Neural progenitor cell (in vitro differentiated cells): ENCODE measurements at regions not wholly inside any gene's neighbourhood (a gene's known extent, or its start where the extent isn't known, plus 50 kb on each side); places are given as distances from the start of the nearest gene placed in this dataset.
"Not testable (repeated sequence)": the region's sequence is repeated elsewhere in the genome, so short reads cannot be mapped to it uniquely, and the experiment has no call there.

ENCODE experiments used
- DNase-seq: peaks from one replicate; pipeline ENCODE4 v3.0.0-alpha.2; 2016; ENCODE audit warnings: low spot score
- H2AFZ ChIP-seq: fragments of 200-600 bp; sonication (generic); replicated peaks from 2 replicates; pipeline ENCODE4 v1.6.1; 2016; ENCODE audit warnings: antibody characterized with exemption
- H3F3A ChIP-seq: fragments of 200-600 bp; sonication (generic); 2 replicates; pipeline ENCODE4 v1.6.1; 2016; ENCODE audit warnings: antibody characterized with exemption, low read depth
- H3K27ac ChIP-seq: fragments of 200-600 bp; sonication (generic); 2 replicates; pipeline ENCODE4 v1.5.1; 2016; ENCODE audit warnings: mild to moderate bottlenecking
- H3K27me3 ChIP-seq: fragments of 200-600 bp; sonication (generic); 2 replicates; pipeline ENCODE4 v1.6.1; 2016; ENCODE audit warnings: mild to moderate bottlenecking, moderate library complexity
- H3K36me3 ChIP-seq: fragments of 200-600 bp; sonication (generic); 2 replicates; pipeline ENCODE4 v1.5.1; 2016
- H3K4me1 ChIP-seq: fragments of 200-600 bp; sonication (generic); 2 replicates; pipeline ENCODE4 v1.6.1; 2016; ENCODE audit warnings: mixed run types
- H3K4me2 ChIP-seq: fragments of 200-600 bp; sonication (generic); 2 replicates; pipeline ENCODE4 v1.6.1; 2016
- H3K4me3 ChIP-seq: fragments of 200-600 bp; sonication (generic); 2 replicates; pipeline ENCODE4 v1.5.1; 2016
- H3K79me2 ChIP-seq: fragments of 200-600 bp; sonication (generic); 2 replicates; pipeline ENCODE4 v1.6.1; 2016; ENCODE audit warnings: low read depth
- H3K9ac ChIP-seq: fragments of 200-600 bp; sonication (generic); 2 replicates; pipeline ENCODE4 v1.6.1; 2016
- H3K9me3 ChIP-seq: fragments of 200-600 bp; sonication (generic); 2 replicates; pipeline ENCODE4 v1.5.1; 2016; ENCODE audit warnings: low read depth
- H4K20me1 ChIP-seq: fragments of 200-600 bp; sonication (generic); 2 replicates; pipeline ENCODE4 v1.6.1; 2016; ENCODE audit warnings: low read depth
- H3K27ac Mint-ChIP-seq: 3 replicates; pipeline ENCODE4 v1.8.0; 2021; ENCODE audit warnings: mixed read lengths
- H3K27me3 Mint-ChIP-seq: 2 replicates; pipeline ENCODE4 v1.8.0; 2022; ENCODE audit warnings: low read depth, mild to moderate bottlenecking, inconsistent platforms, moderate library complexity, mixed read lengths; ENCODE audit not compliant: insufficient read depth
- H3K36me3 Mint-ChIP-seq: 3 replicates; pipeline ENCODE4 v1.8.0; 2021; ENCODE audit warnings: mixed read lengths
- H3K4me1 Mint-ChIP-seq: 3 replicates; pipeline ENCODE4 v1.8.0; 2021; ENCODE audit warnings: mixed read lengths
- H3K4me3 Mint-ChIP-seq: 3 replicates; pipeline ENCODE4 v1.8.0; 2021; ENCODE audit warnings: mild to moderate bottlenecking, moderate library complexity, mixed read lengths
- H3K9me3 Mint-ChIP-seq: 3 replicates; pipeline ENCODE4 v1.8.0; 2020; ENCODE audit warnings: mixed read lengths
- EZH2 ChIP-seq: fragments of 200-600 bp; sonication (generic); IDR thresholded peaks from 2 replicates; pipeline ENCODE4 v1.6.1; 2017; ENCODE audit warnings: antibody characterized with exemption, mild to moderate bottlenecking, moderate library complexity
- EZH2phosphoT487 ChIP-seq: fragments of 200-600 bp; sonication (generic); IDR thresholded peaks from 2 replicates; pipeline ENCODE4 v1.6.1; 2017; ENCODE audit warnings: antibody characterized with exemption
- TF ChIP-seq, protein P1 (sequence below): fragments of 200-600 bp; sonication (generic); IDR thresholded peaks from 2 replicates; pipeline ENCODE4 v1.5.1; 2017; ENCODE audit warnings: antibody characterized with exemption, mild to moderate bottlenecking

DNA sequence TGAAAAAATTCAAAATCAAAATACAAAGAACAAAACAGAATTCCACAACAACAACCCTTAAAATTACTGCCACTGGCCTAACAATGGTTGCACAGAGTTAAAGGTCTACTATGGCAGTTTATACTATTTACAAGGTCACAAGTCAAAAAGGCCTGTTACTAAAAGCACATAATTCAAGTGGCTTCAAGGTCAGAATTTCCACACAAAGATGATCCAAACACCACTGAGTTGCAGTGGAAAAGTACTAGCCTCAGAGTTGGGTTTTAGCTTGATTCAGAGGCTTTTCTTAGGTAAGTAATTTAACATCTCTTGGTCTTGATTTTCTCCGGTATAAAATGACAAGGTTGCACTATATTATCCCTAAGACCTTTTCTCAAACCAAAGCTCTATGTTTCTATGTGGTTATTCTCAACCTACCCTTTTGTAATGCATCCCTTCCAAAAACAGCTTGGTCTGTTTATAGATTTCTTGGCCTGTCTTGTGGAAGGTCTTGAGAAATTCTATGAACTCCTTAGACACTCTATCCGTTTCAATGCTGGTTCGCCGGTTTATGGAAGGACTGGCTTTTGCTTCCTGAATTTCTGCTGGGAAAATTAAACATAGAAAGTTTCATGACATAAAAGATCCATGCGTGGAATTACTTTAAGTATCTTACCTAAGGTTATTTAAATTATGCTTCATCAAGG, 69.5 kb downstream of the MDH2 start:
- H3K36me3 Mint-ChIP-seq, H3K9ac ChIP-seq, H3K4me3 Mint-ChIP-seq, H3K27me3 ChIP-seq, H4K20me1 ChIP-seq, H3K27ac ChIP-seq, H3K4me3 ChIP-seq, H3K9me3 Mint-ChIP-seq, H3K27me3 Mint-ChIP-seq, H3K4me2 ChIP-seq, H3F3A ChIP-seq, H3K27ac Mint-ChIP-seq, H3K4me1 Mint-ChIP-seq, H3K79me2 ChIP-seq, H3K36me3 ChIP-seq, H3K9me3 ChIP-seq, DNase-seq, H2AFZ ChIP-seq: not testable (repeated sequence)
- peaks cover 10% of the 10 kb centered on the region for H3K4me1 ChIP-seq

DNA sequence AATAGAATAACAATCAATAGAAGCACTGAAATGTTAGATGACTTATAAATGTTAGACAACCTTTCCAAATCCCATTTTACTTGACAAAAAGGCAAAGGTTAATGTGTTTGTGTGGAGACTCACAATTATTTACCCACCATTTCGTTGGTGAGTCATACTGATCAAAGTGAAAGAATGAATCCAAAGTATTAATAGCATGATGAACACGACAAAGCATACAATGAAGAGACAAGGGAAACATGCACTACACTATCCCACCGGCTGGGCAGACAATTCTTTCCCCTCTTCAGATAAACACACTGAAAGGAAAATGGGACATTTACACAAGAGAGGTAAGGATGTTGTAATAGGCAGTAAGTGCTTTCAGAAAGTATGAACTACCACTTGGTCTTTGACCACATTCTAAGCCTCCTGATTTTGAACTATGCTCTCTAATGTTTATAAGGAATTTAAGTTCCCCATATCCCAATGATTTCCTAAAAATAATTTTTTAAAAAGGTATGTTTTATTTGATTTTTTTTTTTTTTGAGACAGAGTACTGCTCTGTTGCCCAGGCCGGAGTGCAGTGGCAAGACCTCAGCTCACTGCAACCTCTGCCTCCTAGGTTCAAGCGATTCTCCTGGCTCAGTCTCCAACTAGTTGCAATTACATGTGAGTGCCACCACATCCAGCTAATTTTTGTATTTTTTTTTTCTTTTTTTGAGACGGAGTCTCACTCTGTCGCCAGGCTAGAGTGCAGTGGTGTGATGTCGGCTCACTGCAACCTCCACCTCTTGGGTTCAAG, 70.5 kb downstream of the MDH2 start:
- H3K27me3 ChIP-seq, H3K27ac ChIP-seq, H3K4me1 Mint-ChIP-seq, H3K27ac Mint-ChIP-seq, H3K36me3 ChIP-seq, H3K36me3 Mint-ChIP-seq, H2AFZ ChIP-seq, DNase-seq, H3K9me3 Mint-ChIP-seq, H3K79me2 ChIP-seq, H3K9me3 ChIP-seq, H3F3A ChIP-seq, H3K4me3 ChIP-seq, H3K4me3 Mint-ChIP-seq, H3K4me2 ChIP-seq, H4K20me1 ChIP-seq, H3K27me3 Mint-ChIP-seq, H3K9ac ChIP-seq: not testable (repeated sequence)
- H3K4me1 ChIP-seq: peaks cover 10% of the 10 kb centered on the region

DNA sequence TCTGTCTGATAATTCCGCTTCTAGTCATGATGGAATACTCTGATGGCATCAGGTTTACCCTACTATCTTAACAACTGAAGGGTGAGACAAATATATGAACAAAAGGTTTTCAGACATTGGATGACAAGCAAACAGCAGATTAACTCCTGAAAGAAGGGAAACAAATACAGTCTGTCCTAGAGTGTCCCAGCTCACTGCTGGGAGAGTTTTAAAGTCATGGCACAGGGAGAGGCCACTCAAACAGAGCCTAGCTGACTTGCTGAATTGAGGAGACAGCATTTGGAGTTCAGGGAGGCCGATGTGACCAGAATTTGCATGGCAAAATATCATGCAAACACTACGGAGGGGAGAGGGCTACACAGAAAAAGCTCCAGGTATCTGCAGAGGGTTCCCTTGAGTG, 73.1 kb downstream of the MDH2 start:
- peak overlapping the region; percentile 8 for H3K4me3 ChIP-seq
- Mint-ChIP-seq H3K9me3 (no peaks in the 10 kb centered on the region), H3K36me3 (no peaks in the 10 kb centered on the region)

DNA sequence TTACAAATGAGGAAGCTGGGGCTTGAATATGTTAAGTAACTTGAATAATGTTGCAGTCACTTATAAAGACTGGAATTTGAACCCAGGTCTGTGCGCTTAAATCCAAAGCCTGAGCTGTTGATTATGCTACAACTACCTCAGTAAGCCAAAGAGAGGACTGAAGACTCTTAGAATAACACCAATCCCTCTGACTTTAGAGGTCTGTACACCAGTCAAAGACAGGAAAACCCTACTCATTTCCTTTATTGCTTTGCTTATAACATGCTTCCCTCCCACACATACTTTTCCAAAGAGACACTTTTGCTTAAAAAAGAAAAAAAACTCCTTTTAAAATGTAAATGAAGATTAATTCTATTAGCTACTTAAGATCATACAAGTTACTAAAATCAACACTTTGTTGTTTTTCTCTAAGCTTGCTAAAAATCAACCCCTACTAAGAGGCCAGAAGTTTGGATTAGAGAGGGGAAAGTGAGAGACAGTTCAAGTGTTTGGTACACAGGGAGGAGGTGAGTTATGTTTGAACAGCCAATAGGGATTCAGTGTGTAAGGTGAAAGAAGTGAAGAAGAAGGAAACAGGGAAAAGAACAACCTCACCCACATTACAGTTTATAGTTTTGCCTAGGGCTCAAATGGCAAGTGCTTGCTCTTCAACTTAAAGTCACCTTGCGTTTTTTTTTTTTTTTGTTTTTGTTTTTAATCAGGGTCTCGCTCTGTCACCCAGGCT, 74.8 kb downstream of the MDH2 start:
- no peaks in the 10 kb centered on the region for H3K36me3 ChIP-seq
- Mint-ChIP-seq H3K4me3 (no peak overlapping the region), H3K27ac (no peak overlapping the region), H3K36me3 (no peaks in the 10 kb centered on the region), H3K9me3 (no peaks in the 10 kb centered on the region), H3K4me1 (peaks cover 4% of the 10 kb centered on the region), H3K27me3 (no peaks in the 10 kb centered on the region)
- H3K4me1 ChIP-seq: peaks cover 10% of the 10 kb centered on the region
- H4K20me1 ChIP-seq: no peaks in the 10 kb centered on the region
- no peaks in the 10 kb centered on the region for H3K79me2 ChIP-seq
- DNase-seq: no peak
- H3K4me2 ChIP-seq: no peak overlapping the region
- TF ChIP-seq EZH2: no peak
- TF ChIP-seq EZH2phosphoT487: no peak
- TF ChIP-seq, protein P1, sequence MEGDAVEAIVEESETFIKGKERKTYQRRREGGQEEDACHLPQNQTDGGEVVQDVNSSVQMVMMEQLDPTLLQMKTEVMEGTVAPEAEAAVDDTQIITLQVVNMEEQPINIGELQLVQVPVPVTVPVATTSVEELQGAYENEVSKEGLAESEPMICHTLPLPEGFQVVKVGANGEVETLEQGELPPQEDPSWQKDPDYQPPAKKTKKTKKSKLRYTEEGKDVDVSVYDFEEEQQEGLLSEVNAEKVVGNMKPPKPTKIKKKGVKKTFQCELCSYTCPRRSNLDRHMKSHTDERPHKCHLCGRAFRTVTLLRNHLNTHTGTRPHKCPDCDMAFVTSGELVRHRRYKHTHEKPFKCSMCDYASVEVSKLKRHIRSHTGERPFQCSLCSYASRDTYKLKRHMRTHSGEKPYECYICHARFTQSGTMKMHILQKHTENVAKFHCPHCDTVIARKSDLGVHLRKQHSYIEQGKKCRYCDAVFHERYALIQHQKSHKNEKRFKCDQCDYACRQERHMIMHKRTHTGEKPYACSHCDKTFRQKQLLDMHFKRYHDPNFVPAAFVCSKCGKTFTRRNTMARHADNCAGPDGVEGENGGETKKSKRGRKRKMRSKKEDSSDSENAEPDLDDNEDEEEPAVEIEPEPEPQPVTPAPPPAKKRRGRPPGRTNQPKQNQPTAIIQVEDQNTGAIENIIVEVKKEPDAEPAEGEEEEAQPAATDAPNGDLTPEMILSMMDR: no peak
- H3K9ac ChIP-seq: no peak overlapping the region
- no peaks in the 10 kb centered on the region for H3K9me3 ChIP-seq
- H3K27me3 ChIP-seq: no peaks in the 10 kb centered on the region
- H3K4me3 ChIP-seq: no peak overlapping the region
- H3F3A ChIP-seq: no peaks in the 10 kb centered on the region
- no peak overlapping the region for H2AFZ ChIP-seq
- H3K27ac ChIP-seq: no peak overlapping the region

More for the DNA sequence above, 73.1 kb downstream of the MDH2 start:
- Histone ChIP-seq H3K9me3 (no peaks in the 10 kb centered on the region), H3K4me2 (peak overlapping the region; percentile 63), H3K9ac (no peak overlapping the region), H3K79me2 (no peaks in the 10 kb centered on the region), H3K27ac (no peak overlapping the region), H3K36me3 (no peaks in the 10 kb centered on the region), H3F3A (no peaks in the 10 kb centered on the region), H2AFZ (peak overlapping the region; percentile 72), H4K20me1 (no peaks in the 10 kb centered on the region), H3K4me1 (peaks cover 10% of the 10 kb centered on the region), H3K27me3 (no peaks in the 10 kb centered on the region)
- no peak overlapping the region for H3K27ac Mint-ChIP-seq
- peak; percentile 24 for DNase-seq
- TF ChIP-seq, protein P1: no peak
- TF ChIP-seq EZH2phosphoT487: no peak
- no peak for TF ChIP-seq EZH2
- no peak overlapping the region for H3K4me3 Mint-ChIP-seq
- H3K27me3 Mint-ChIP-seq: no peaks in the 10 kb centered on the region
- H3K4me1 Mint-ChIP-seq: peaks cover 4% of the 10 kb centered on the region
